ENCODE measurements at regions not wholly inside any gene's neighbourhood (a gene's known extent, or its start where the extent isn't known, plus 50 kb on each side); places are given as distances from the start of the nearest gene placed in this dataset.
"Not testable (repeated sequence)": the region's sequence is repeated elsewhere in the genome, so short reads cannot be mapped to it uniquely, and the experiment has no call there.

DNA sequence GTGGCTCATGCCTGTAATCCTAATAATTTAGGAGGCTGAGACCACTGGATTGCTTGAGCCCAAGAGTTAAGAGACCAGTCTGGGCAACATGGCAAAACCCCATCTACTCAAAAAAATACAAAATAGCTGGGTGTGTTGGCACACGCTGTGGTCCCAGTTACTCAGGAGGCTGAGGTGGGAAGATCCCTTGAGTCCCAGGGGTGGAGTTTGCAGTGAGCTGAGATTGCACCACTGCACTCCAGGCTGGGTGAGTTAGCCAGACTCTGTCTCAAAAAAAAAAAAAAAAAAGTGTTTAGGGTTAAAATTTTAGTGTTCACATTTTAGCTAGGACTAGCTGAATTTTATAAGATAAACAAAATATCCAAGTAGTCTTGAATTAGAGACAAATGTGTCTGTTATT, 1340.1 kb upstream of the EPHA6 start:
- DNase-seq (ENCODE audit: low read depth), result no peak

DNA sequence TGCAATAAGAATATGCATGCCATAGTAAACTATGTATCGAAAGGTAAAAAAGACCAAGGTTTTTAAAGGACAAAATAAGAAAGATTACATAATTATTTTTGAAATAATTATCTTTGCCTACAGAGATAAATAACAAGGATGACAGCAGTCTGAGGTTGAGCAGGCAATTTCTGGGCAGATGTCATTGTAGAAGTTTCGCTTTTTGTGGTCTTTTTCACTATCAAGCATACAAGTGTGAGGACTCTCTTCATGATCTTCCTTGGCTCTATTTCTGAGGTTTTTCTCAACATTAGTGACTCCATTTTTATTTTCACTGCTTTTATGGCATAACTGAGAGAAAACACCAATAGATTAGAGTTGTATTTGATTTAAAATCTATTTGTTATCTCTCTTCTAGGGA, 1337.9 kb upstream of the EPHA6 start:
- DNase-seq (ENCODE audit: low read depth), result no peak

DNA sequence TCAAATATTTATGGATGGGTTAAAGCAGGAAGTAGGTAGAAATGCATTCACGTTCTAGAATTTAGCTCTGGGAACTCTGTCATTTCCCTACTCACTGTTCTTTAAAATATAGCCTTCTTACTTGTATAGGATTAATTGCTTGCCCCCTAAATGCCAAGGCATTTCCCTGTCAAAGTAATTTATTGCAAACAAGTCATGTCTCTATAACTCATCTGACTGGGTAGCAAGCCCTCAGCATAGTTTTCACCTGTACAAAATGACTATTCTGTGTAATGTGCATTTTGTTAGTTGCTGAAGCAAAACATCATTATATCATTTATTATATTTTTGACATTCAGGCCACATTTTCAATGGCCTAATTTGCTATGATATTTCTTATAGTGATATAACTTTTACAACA, 1308.2 kb upstream of the EPHA6 start:
- no peak for DNase-seq (ENCODE audit: low read depth)

DNA sequence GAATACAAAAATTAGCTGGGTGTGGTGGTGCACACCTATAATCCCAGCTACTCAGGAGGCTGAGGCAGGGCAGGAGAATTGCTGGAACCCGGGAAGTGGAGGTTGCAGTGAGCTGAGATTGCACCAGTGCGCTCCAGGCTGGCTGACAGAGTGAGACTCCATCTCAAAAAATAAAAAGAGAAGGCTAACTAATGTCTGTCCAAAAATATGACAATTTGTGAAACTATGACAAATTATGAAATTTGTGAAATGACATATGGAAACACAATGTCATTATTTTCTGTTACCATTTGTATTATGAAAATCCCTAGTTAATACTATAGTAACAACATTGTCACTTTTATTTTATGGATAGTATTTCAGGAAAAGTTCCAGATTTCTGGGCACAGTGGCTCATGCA, 1306.3 kb upstream of the EPHA6 start:
- no peak for DNase-seq (ENCODE audit: low read depth)

DNA sequence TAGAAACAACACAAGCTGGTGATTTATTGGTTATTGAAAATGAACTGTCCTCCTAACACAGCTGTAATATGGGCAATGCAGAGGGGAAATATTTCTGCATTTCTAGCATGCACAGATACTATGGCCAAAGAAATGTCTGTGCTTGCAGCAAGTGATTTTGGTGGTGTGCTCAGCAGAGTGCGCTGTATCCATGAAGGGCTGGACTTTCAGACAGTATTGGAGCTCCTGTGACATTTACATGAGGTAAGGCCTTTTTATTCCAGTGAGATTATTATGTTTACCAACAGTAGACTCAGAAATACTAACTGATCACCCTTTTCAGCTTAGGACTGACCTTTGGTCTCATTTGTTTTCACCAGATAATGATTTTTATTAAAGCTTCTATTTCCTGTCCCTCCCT, 1302.6 kb upstream of the EPHA6 start:
- no peak for DNase-seq (ENCODE audit: low read depth)

DNA sequence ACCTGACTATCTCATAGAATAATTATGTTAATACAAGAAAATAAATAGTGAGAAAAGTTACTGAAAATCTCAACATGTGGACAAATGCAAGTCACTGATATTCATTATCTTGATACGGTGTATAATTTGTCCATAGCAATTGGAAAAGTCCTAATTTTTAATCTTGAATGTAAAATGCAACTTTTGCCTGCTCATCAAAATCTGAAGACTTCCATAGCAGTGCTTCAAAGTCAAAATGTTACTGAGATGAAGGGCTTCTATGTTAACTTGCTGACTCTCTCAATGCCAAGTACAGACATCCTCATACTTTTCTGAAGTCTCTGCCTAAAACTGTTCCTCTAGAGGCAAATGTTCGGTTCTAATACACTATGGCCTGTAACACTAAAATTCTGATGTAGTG, 1300.1 kb upstream of the EPHA6 start:
- no peak for DNase-seq (ENCODE audit: low read depth)

DNA sequence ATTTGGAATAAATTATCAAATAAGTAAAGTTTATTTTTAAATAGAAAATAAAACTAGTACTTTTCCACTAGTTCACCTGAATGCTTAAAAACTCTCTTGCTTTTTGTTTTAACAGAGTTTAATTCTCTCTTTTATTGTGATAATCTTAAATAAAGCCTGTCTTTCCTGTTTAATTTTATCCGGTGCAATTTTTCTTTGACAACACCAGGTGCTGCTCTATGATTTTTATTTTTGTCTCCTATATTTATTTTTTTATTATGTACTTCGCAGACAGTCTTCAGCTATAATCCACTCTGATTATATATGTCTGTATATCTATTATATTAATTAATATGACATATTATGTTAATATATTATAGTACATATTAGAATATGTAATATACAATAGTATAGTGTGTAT, 1293.0 kb upstream of the EPHA6 start:
- no peak for DNase-seq (ENCODE audit: low read depth)

DNA sequence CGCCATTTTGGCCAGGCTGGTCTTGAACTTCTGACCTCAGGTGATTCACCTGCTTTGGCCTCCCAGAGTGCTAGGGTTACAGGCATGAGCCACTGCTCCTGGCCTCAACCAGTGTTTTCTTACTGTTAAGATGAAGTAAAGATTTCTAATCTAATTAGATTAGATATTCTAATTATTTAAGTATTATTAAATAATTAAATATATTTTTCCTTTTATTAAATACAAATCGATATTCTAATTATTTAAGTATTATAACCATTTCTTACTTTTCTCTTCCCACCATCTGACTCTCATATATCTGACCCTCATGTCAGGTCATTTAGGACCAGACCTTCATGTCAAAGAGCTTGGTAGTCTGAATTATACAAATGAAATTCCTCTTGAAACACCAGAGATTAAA, 1291.9 kb upstream of the EPHA6 start:
- DNase-seq (ENCODE audit: low read depth), result no peak

DNA sequence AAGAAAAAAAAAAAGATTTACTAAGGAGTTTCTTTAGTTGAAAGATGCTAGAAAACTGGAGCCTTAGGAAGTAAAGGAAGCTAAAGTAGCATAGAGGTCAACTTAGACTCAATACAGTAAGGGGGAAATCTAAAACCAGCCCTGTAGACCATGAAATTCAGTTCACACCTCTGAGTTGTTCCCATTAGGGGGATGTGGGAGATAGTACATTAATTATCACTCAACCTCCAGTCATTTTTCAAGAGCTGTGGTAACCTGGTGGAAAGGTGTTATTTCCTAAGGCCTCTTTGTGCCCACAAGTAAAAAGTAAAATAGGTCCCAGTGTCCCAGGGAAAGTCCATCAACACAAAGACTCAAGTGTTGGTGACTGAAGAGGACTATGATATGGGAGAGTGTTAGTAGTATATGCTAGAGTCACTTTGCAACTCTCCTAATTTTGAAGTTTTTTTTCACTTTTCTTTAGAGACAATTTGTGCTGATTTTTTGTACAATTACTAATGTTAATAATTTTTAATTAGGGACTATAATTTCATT, 1274.4 kb upstream of the EPHA6 start:
- no peak for DNase-seq (ENCODE audit: low read depth)

DNA sequence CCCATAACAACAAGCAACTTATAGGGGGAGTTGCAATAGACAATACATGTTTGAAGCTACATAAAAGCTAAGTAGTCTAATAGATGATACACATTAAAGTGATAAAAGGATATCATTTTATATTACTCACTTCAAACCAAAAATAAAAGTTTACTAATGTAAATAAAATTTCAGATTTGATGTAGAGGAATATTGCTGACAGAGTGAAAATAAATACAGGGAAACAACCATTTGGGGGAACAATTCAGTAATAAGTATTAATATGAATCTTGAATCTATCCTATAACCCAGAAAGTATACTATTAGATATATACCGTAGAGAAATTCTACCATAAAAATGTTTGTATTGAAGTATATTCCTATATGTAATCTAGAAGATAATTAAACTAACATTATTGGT, 1248.9 kb upstream of the EPHA6 start:
- DNase-seq (ENCODE audit: low read depth), result no peak

DNA sequence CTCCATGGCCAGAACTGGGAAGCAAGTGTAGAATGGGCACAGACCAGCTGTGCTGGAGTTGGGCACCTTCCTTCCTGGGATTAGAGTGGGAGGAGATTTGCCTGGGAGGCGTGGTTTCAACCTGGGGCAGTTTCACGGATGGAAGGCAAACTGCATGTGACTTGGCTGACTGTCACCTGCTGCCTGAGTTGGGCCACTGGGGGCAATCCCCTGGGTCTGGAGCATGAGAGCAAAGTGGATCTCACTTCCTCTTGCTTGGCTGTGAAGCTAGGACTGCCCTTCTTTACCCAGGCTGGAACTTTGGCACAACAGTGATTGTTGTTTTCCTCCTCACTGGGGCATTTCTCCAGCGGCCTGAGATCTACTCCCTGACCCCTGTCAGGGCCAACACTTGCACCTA, 1247.0 kb upstream of the EPHA6 start:
- DNase-seq (ENCODE audit: low read depth), result no peak

DNA sequence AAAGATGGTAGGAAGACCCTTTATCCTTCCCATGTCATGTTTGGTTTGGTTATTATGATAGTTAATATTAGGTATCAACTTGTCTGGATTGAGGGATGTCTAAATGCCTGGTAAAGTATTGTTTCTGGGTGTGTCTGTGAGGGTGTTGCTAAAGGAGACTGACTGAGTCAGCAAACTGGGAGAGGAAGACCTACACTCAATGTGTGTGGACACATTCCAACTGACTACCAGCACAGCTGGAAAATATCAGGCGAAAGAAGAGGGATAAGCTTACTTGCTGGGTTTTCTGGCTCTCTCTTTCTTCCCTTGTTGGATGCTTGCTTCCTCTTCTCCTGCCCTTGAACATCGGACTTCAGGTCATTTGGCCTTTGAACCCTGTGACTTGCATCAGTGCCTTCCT, 1227.6 kb upstream of the EPHA6 start:
- DNase-seq (ENCODE audit: low read depth), result no peak

DNA sequence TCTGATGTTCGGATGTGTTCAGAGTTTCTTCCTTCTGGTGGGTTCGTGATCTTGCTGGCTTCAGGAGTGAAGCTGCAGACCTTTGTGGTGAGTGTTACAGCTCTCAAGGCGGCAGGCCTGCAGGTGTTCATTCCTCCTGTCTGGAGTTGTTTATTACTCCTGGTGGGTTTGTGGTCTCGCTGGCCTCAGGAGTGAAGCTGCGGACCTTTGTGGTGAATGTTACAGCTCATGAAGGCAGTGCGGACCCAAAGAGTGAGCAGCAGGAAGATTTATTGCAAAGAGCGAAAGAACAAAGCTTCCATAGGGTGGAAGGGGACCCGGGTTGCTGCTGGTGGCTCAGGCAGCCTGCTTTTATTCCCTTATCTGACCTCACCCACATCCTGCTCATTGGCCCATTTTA, 1226.8 kb upstream of the EPHA6 start:
- not testable (repeated sequence) for DNase-seq (ENCODE audit: low read depth)

DNA sequence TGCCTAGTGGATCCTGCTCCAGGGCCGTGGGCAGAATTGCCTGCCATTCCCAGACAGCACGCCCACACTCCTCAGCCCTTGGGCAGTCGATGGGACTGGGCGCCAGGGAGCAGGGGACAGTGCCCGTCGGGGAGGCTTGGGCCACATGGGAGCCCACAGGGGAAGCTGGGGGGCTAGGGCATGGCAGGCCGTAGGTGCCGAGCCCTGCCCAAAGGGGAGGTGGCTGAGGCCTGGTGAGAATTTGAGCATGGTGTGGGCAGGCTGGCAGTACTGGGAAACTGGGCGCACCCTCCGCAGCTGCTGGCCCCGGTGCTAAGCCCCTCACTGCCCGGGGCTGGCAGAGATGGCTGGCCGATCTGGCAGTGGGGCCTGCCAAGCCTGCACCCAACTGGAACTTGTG, 1225.9 kb upstream of the EPHA6 start:
- no peak for DNase-seq (ENCODE audit: low read depth)

DNA sequence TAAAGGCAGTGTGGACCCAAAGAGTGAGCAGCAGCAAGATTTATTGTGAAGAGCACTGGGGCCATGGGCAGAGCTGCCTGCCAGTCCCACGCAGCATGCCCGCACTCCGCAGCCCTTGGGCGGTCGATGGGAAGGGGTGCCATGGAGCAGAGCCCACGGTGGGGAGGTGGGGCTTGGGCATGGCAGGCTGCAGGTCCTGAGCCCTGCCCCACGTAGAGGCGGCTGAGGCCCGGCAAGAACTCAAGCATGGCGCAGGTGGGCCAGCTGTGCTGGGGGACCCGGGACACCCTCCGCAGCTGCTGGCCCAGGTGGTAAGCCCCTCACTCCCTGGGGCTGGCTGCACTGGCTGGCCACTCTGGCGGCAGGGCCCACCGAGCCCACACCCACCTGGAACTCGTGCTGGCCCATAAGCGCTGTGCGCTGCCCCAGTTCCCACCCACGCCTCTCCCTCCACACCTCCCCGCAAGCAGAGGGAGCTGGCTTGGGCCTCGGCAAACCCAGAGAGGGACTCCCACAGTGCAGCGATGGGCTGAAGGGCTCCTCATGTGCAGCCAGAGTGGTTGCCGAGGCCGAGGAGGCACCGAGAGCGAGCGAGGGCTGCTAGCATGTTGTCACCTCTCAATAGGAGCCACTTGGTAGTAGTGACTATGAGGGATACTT, 1218.8 kb upstream of the EPHA6 start:
- DNase-seq (ENCODE audit: low read depth), result no peak

DNA sequence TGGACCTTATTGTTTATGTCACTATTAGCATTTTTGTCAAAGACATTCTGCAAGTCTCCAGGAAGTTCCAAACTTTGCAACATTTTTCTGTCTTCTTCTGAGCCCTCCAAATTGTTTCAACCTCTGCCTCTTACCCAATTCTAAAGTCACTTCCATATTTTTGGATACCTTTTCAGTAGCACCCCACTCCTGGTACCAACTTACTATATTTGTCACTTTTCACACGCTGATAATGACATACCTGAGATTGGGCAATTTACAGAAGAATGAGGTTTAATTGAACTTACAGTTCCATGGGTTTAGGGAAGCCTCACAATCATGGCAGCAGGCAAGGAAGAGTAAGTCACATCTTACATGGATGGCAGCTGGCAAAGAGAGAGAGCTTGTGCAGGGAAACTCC, 1206.5 kb upstream of the EPHA6 start:
- no peak for DNase-seq (ENCODE audit: low read depth)

DNA sequence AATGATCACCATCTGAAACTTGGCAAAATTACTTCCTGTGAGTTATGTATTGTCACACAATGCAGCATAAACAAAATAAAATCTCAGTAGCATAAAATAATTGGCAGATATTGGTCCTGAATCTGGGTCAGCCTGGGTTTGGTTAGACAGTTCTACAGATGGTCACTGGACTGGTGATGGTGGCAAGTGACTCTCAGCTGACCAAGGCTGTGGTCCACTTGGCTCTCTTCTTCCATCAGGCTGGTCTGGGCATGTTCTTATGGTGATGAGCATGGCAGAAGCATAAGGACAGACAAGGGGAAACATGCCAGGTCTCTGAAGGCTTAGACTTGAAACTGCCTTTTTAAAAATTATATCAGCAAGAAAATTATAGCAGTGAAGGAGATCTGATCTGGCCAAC, 1205.0 kb upstream of the EPHA6 start:
- DNase-seq (ENCODE audit: low read depth), result no peak

DNA sequence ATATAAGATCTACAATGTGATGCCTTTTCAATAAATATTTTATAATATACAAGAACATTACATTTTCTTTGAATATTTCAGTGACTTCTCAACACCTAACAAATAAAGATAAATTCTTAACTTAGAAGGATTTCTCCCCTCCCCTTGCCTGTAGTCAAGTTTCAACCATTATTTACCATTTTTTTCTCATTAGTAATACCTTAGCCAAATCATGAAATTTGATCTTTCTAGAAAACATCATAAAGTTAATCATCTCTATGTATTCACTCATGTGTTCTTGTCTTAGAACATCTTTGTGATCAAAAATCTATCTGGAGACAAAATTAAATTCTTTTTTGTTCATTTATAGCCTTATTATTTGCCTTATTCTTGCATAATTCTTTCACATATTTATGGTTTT, 1201.8 kb upstream of the EPHA6 start:
- DNase-seq (ENCODE audit: low read depth), result no peak

DNA sequence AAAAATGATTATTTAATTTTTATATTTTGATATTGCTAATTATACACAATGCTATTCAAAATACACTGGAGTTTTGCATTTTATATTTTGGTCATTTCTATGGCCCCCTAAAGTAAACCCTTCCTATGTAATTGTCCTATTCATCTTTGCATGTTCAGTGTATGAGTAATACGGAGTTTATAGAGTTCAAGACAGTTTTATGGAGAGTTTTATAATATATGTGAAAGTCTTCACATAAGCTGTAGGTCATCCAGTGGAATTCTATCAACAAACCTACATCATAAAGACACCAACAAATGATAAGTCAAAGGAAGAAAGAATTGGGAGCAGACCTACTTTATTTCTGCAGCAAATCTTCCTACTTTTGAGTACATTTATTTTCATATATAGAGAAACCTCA, 1200.4 kb upstream of the EPHA6 start:
- DNase-seq (ENCODE audit: low read depth), result no peak

DNA sequence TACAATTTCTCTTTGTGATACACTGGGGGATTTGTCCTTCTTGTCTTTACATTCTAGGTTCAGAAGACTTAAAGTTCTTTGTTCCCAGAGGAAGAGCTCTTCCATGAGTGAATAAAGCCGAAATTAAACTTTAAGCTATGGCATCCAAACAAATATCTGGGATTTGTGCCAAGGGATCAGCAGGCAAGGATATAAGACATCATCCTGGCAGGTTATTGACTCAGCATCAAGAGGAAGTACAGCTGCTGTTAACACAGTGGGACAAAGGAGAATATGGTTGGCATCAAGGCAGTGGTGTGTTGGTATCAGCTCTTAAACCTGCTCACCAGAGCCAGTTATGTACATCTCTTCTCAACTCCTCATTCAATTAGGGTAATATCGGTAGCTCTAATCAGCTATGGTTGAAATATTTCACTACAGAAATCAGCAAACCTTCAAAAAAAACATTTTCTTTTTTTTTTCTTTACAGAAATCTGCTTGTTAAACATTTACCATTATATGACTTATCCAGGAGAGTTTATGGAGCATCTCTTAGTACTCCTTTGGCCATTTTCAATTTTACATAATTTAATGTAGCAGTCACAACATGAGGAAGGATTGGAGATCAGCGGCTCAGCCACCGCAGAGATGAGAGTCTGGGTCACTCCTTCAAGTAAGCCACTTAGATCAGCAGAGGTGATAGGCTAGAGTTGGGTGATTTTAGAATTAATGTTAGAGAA, 1198.6 kb upstream of the EPHA6 start:
- DNase-seq (ENCODE audit: low read depth), result no peak

DNA sequence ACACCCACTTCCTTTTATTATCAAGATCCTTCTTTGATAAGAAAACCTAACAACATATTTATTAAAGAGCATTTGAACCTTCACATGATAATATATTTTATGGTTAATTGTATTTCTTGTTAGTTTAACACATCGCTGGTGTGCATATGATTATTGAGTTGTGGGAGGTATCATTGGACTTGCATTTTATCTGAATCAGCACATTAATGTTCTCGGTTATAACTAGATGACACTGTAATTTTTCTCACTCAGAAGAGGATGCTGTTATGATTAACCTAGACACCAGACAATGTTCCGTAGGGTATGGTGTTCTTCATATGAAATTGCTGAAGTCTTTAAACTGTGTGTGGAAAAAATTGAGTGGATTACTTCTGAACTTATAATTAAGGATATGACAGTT, 1188.3 kb upstream of the EPHA6 start:
- no peak for DNase-seq (ENCODE audit: low read depth)

DNA sequence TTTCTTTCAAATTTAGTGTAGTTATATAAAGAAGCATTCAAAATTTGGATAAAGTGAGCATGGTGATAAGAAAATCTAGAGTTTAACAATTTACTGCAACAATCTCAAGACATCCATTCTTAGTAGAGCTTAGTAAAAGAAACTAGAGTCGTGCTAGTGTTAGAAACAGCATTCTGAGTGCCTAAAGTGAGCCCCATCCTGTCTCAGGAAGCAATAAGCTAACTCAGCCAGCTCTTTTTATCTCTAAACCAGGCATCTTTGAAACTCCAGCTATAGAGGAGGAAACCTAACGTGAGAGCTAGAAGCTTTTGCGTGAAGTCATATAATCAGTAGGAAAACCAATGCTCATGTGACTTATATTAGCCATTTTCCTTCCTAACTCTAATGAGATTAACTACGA, 1187.1 kb upstream of the EPHA6 start:
- DNase-seq (ENCODE audit: low read depth), result no peak

DNA sequence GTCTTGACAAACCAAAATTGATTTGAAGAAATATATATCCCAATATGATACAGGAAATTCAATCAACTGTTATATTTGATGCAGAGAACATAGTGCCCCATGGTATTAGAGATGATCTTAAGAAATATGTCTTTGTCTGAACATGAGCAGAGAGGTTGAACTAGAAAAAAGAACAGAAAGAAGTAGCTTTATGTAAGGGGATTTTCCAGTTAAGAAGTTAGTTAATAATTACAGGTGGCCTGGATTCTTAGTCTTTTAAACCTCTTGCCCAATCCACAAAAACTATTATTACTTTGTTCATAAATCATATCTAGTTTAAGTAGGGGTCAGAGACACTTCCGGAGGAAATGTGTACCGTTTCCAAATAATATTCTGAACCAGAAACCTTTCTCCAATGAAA, 1186.7 kb upstream of the EPHA6 start:
- no peak for DNase-seq (ENCODE audit: low read depth)

DNA sequence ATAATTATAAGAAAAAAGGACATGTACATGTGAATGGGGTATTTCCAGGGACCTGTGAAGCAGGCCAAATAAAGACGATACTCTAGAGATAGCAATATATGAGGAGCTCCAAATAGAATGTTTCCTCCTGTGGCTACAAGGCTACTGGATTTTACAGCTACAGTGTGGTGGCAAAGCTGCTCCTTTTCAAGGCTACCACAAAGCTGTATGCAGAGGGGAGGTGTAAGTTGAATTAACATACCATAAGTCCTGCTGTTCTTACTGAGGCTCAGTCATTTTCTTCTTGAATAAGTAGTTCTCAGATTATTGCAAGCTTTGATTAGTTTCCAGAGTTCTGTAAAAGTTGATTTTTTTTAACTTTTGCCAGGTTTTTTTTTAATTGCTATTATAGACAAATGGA, 1184.6 kb upstream of the EPHA6 start:
- no peak for DNase-seq (ENCODE audit: low read depth)
